ENCODE measurements at regions not wholly inside any gene's neighbourhood (a gene's known extent, or its start where the extent isn't known, plus 50 kb on each side); places are given as distances from the start of the nearest gene placed in this dataset.

GRCh38 chr4:116923389-116923788 is 162.0 kb downstream of the TRAM1L1 start:
- no peak overlapping the region for H2AFZ ChIP-seq (ENCODE audit: low read length)
- H3K9ac ChIP-seq (ENCODE audit: low read length), result no peak overlapping the region
- H4K20me1 ChIP-seq (ENCODE audit: insufficient read depth, low read length), result no peaks in the 10 kb centered on the region
- no peak for DNase-seq
- TF ChIP-seq EZH2phosphoT487 (IDR thresholded peaks at IDR 0.05; ENCODE audit: low read length) (no peak), CTCF (IDR thresholded peaks at IDR 0.05; ENCODE audit: low read length) (no peak), EZH2 (optimal IDR thresholded peaks at IDR 0.05; ENCODE audit: low read depth, low read length) (no peak)
- no peaks in the 10 kb centered on the region for H3K9me2 ChIP-seq (replicated peaks; ENCODE audit: insufficient read depth, low read length)
- H3K4me1 ChIP-seq (ENCODE audit: low read length), result no peaks in the 10 kb centered on the region
- no peak overlapping the region for H3K27ac ChIP-seq (ENCODE audit: low read length)
- H3K36me3 ChIP-seq (replicated peaks; ENCODE audit: insufficient read depth, low read length), result no peaks in the 10 kb centered on the region
- H3F3A ChIP-seq (ENCODE audit: insufficient read depth, low read length), result no peaks in the 10 kb centered on the region
- H3K9me3 ChIP-seq (replicated peaks; ENCODE audit: insufficient read depth, low read length), result no peaks in the 10 kb centered on the region
- H3K4me3 ChIP-seq (ENCODE audit: low read length), result no peak overlapping the region
- no peaks in the 10 kb centered on the region for H3K79me2 ChIP-seq (ENCODE audit: low read length)
- H3K27me3 ChIP-seq (replicated peaks; ENCODE audit: insufficient read depth, low read length), result no peaks in the 10 kb centered on the region
- H3K4me2 ChIP-seq (ENCODE audit: low read depth, low read length), result no peak overlapping the region

- H3F3A ChIP-seq (ENCODE audit: insufficient read depth, low read length), result no peaks in the 10 kb centered on the region
- H3K9me3 ChIP-seq (replicated peaks; ENCODE audit: insufficient read depth, low read length), result no peaks in the 10 kb centered on the region
- H3K27ac ChIP-seq (ENCODE audit: low read length), result no peak overlapping the region
- H3K79me2 ChIP-seq (ENCODE audit: low read length), result no peaks in the 10 kb centered on the region
- no peak for TF ChIP-seq EZH2 (optimal IDR thresholded peaks at IDR 0.05; ENCODE audit: low read depth, low read length)
- TF ChIP-seq EZH2phosphoT487 (IDR thresholded peaks at IDR 0.05; ENCODE audit: low read length), result no peak
- TF ChIP-seq CTCF (IDR thresholded peaks at IDR 0.05; ENCODE audit: low read length), result no peak
- H3K9ac ChIP-seq (ENCODE audit: low read length), result no peak overlapping the region
- H3K4me1 ChIP-seq (ENCODE audit: low read length), result no peaks in the 10 kb centered on the region
- H3K9me2 ChIP-seq (replicated peaks; ENCODE audit: insufficient read depth, low read length), result no peaks in the 10 kb centered on the region
- DNase-seq, result no peak
- H3K4me3 ChIP-seq (ENCODE audit: low read length), result no peak overlapping the region
- no peaks in the 10 kb centered on the region for H4K20me1 ChIP-seq (ENCODE audit: insufficient read depth, low read length)
- H2AFZ ChIP-seq (ENCODE audit: low read length), result no peak overlapping the region
- no peaks in the 10 kb centered on the region for H3K36me3 ChIP-seq (replicated peaks; ENCODE audit: insufficient read depth, low read length)
- H3K4me2 ChIP-seq (ENCODE audit: low read depth, low read length), result no peak overlapping the region
- no peaks in the 10 kb centered on the region for H3K27me3 ChIP-seq (replicated peaks; ENCODE audit: insufficient read depth, low read length)
Measured at GRCh38 chr4:116913451-116913850, 171.9 kb downstream of the TRAM1L1 start.

- Histone ChIP-seq H2AFZ (ENCODE audit: low read length) (no peak overlapping the region), H3K9me2 (replicated peaks; ENCODE audit: insufficient read depth, low read length) (no peaks in the 10 kb centered on the region), H3K27me3 (replicated peaks; ENCODE audit: insufficient read depth, low read length) (no peaks in the 10 kb centered on the region), H3K4me1 (ENCODE audit: low read length) (no peaks in the 10 kb centered on the region), H3K4me3 (ENCODE audit: low read length) (no peak overlapping the region), H3F3A (ENCODE audit: insufficient read depth, low read length) (no peaks in the 10 kb centered on the region), H4K20me1 (ENCODE audit: insufficient read depth, low read length) (no peaks in the 10 kb centered on the region), H3K36me3 (replicated peaks; ENCODE audit: insufficient read depth, low read length) (no peaks in the 10 kb centered on the region), H3K4me2 (ENCODE audit: low read depth, low read length) (no peak overlapping the region), H3K79me2 (ENCODE audit: low read length) (no peaks in the 10 kb centered on the region), H3K27ac (ENCODE audit: low read length) (no peak overlapping the region), H3K9ac (ENCODE audit: low read length) (no peak overlapping the region), H3K9me3 (replicated peaks; ENCODE audit: insufficient read depth, low read length) (no peaks in the 10 kb centered on the region)
- no peak for DNase-seq
- TF ChIP-seq CTCF (IDR thresholded peaks at IDR 0.05; ENCODE audit: low read length) (no peak), EZH2phosphoT487 (IDR thresholded peaks at IDR 0.05; ENCODE audit: low read length) (no peak), EZH2 (optimal IDR thresholded peaks at IDR 0.05; ENCODE audit: low read depth, low read length) (no peak)
Measured at GRCh38 chr4:116906758-116907157, 178.6 kb downstream of the TRAM1L1 start.

Measured in MM.1S (cell line).